ENCODE measurements at regions not wholly inside any gene's neighbourhood (a gene's known extent, or its start where the extent isn't known, plus 50 kb on each side); places are given as distances from the start of the nearest gene placed in this dataset.

- Histone ChIP-seq H3K27ac (no peak overlapping the region), H3K36me3 (no peaks in the 10 kb centered on the region), H3K27me3 (no peaks in the 10 kb centered on the region), H3K9me3 (no peaks in the 10 kb centered on the region), H3K4me3 (no peak overlapping the region), H3K4me1 (no peaks in the 10 kb centered on the region)
- 3 to 10% methylated on average over 1 of the region's 1 CpG for WGBS, 2 donors
- TF ChIP-seq CTCF (IDR thresholded peaks at IDR 0.05) (peak in 1 of 4 experiments; percentile 10), POLR2AphosphoS5 (IDR thresholded peaks at IDR 0.05) (no peak), EP300 (IDR thresholded peaks at IDR 0.05) (no peak), POLR2A (IDR thresholded peaks at IDR 0.05) (no peak)
- no peak for DNase-seq
- intact Hi-C loops (cut with DNase I): no loop called here
Observed at GRCh38 chr10:55500931-55501559, 700.0 kb upstream of the PCDH15 start.

GRCh38 chr10:55497893-55498499 is 697.0 kb upstream of the PCDH15 start:
- DNase-seq: no peak
- intact Hi-C loops (cut with DNase I): no loop called here
- no peak for TF ChIP-seq CTCF (IDR thresholded peaks at IDR 0.05)
- TF ChIP-seq POLR2AphosphoS5 (IDR thresholded peaks at IDR 0.05): no peak
- no peak for TF ChIP-seq POLR2A (IDR thresholded peaks at IDR 0.05)
- TF ChIP-seq EP300 (IDR thresholded peaks at IDR 0.05): no peak
- Histone ChIP-seq H3K4me3 (no peak overlapping the region), H3K27ac (no peak overlapping the region), H3K36me3 (no peaks in the 10 kb centered on the region), H3K4me1 (no peaks in the 10 kb centered on the region), H3K27me3 (no peaks in the 10 kb centered on the region), H3K9me3 (no peaks in the 10 kb centered on the region)
- WGBS, 2 donors: 65 to 85% methylated on average over 4 of the region's 4 CpGs

GRCh38 chr10:55495555-55495954 is 694.5 kb upstream of the PCDH15 start:
- TF ChIP-seq EP300 (IDR thresholded peaks at IDR 0.05) (no peak), POLR2AphosphoS5 (IDR thresholded peaks at IDR 0.05) (no peak), CTCF (IDR thresholded peaks at IDR 0.05) (no peak), POLR2A (IDR thresholded peaks at IDR 0.05) (no peak)
- DNase-seq: no peak

GRCh38 chr10:55491712-55492111 is 690.7 kb upstream of the PCDH15 start:
- H3K27me3 ChIP-seq: no peaks in the 10 kb centered on the region
- intact Hi-C loops (cut with DNase I): no loop called here
- H3K36me3 ChIP-seq: no peaks in the 10 kb centered on the region
- WGBS, 2 donors: 62 to 74% methylated on average over 1 of the region's 1 CpG
- no peak overlapping the region for H3K4me3 ChIP-seq
- no peak for TF ChIP-seq POLR2AphosphoS5 (IDR thresholded peaks at IDR 0.05)
- TF ChIP-seq POLR2A (IDR thresholded peaks at IDR 0.05): no peak
- TF ChIP-seq EP300 (IDR thresholded peaks at IDR 0.05): no peak
- TF ChIP-seq CTCF (IDR thresholded peaks at IDR 0.05): no peak
- no peak for DNase-seq
- no peaks in the 10 kb centered on the region for H3K9me3 ChIP-seq
- H3K27ac ChIP-seq: no peak overlapping the region
- H3K4me1 ChIP-seq: no peaks in the 10 kb centered on the region

More at GRCh38 chr10:55495555-55495954, 694.5 kb upstream of the PCDH15 start:
- H3K9me3 ChIP-seq: no peaks in the 10 kb centered on the region
- no peak overlapping the region for H3K4me3 ChIP-seq
- H3K27ac ChIP-seq: no peak overlapping the region
- no peaks in the 10 kb centered on the region for H3K36me3 ChIP-seq
- intact Hi-C loops (cut with DNase I): no loop called here
- H3K4me1 ChIP-seq: no peaks in the 10 kb centered on the region
- no peaks in the 10 kb centered on the region for H3K27me3 ChIP-seq

Data from sigmoid colon (tissue), 6 donors.